Liver (tissue), 3 donors: ENCODE measurements at regions not wholly inside any gene's neighbourhood (a gene's known extent, or its start where the extent isn't known, plus 50 kb on each side); places are given as distances from the start of the nearest gene placed in this dataset.
A peak's percentile ranks its signal among the peaks of the same experiment; 100 is the strongest.

ENCODE experiments used
- EGR1 ChIP-seq, 2 donors: IDR thresholded peaks; 2 replicates each; pipeline ENCODE4 v1.6.1; 2016 to 2018; ENCODE audit warnings: antibody characterized with exemption in 2 of 2, low read depth in 2 of 2
- GABPA ChIP-seq, 2 donors: IDR thresholded peaks in 1 of 2; conservative IDR thresholded peaks in 1 of 2; 2 replicates each; pipeline ENCODE4 v1.6.1; 2016; ENCODE audit warnings: antibody characterized with exemption in 2 of 2, mild to moderate bottlenecking in 1 of 2, moderate library complexity in 1 of 2
- HNF4G ChIP-seq: IDR thresholded peaks from 2 replicates; pipeline ENCODE4 v1.6.1; 2016; ENCODE audit warnings: antibody characterized with exemption
- NR2F2 ChIP-seq: IDR thresholded peaks from 2 replicates; pipeline ENCODE4 v1.6.1; 2016; ENCODE audit warnings: antibody characterized with exemption
- RAD21 ChIP-seq, 2 donors: IDR thresholded peaks; 2 replicates each; pipeline ENCODE4 v1.6.1; 2016; ENCODE audit warnings: antibody characterized with exemption in 2 of 2, mild to moderate bottlenecking in 2 of 2
- RXRA ChIP-seq, 2 donors: IDR thresholded peaks; 2 replicates each; pipeline ENCODE4 v1.6.1; 2017 to 2018; ENCODE audit warnings: antibody characterized with exemption in 2 of 2, mild to moderate bottlenecking in 1 of 2
- YY1 ChIP-seq: IDR thresholded peaks from 2 replicates; pipeline ENCODE4 v1.6.1; 2016; ENCODE audit warnings: antibody characterized with exemption, mild to moderate bottlenecking
- TF ChIP-seq, protein P1 (sequence below): fragments of 150-350 bp; IDR thresholded peaks from 2 replicates; pipeline ENCODE4 v1.5.1; 2017; ENCODE audit warnings: improper control_type of control experiment, low read depth, low read length; ENCODE audit not compliant: missing input control
- TF ChIP-seq, protein P2 (sequence below): IDR thresholded peaks from 2 replicates; pipeline ENCODE4 v1.6.1; 2016; ENCODE audit warnings: antibody characterized with exemption, mild to moderate bottlenecking
- TF ChIP-seq, protein P3 (sequence below): IDR thresholded peaks from 2 replicates; pipeline ENCODE4 v1.6.1; 2016; ENCODE audit warnings: antibody characterized with exemption
- TF ChIP-seq, protein P4 (sequence below): IDR thresholded peaks from 2 replicates; pipeline ENCODE4 v1.6.1; 2016; ENCODE audit warnings: antibody characterized with exemption
- donor health status: healthy.
- donor health status: healthy.

DNA sequence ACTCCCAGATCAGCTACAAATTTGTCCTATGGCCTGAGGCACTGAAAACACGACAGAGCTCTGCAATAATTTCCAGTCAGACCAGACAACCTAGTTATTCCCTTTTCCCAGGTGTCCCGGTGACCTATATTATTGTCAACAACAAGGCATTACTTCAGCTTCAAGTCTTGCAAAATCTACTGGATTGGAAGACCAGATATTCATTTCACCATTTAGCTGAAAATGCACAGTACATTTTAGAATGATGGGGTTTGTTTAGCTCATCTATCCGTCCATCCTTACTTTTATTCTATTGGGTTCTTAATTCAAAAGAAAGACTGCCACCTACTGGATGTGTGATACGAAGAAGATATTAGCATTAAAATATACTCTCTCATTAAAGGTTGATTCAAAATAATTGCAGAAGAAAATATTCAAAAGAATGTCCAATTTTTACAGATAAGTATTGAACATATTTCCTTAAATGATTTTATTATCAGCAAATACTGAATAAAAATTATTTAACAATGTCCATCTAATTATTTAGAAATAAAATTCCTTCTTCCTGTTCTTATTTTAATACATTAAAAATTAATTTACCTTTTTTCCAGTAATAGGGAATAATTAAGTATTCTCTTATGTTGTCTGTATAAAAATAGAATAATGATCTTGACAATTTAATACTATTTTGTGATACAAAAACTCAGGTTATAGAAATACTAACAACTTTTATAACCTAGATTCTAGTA lies 244.9 kb upstream of the LRIG3 start:
- TF ChIP-seq, protein P1, sequence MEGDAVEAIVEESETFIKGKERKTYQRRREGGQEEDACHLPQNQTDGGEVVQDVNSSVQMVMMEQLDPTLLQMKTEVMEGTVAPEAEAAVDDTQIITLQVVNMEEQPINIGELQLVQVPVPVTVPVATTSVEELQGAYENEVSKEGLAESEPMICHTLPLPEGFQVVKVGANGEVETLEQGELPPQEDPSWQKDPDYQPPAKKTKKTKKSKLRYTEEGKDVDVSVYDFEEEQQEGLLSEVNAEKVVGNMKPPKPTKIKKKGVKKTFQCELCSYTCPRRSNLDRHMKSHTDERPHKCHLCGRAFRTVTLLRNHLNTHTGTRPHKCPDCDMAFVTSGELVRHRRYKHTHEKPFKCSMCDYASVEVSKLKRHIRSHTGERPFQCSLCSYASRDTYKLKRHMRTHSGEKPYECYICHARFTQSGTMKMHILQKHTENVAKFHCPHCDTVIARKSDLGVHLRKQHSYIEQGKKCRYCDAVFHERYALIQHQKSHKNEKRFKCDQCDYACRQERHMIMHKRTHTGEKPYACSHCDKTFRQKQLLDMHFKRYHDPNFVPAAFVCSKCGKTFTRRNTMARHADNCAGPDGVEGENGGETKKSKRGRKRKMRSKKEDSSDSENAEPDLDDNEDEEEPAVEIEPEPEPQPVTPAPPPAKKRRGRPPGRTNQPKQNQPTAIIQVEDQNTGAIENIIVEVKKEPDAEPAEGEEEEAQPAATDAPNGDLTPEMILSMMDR: peak; percentile 33
- TF ChIP-seq YY1 (no peak), RXRA (IDR thresholded peaks at IDR 0.05) (no peak), GABPA (IDR thresholded peaks at IDR 0.05 in 1 of 2, conservative IDR thresholded peaks at IDR 0.05 in 1 of 2) (no peak), RAD21 (IDR thresholded peaks at IDR 0.05) (peak; percentile 63), EGR1 (IDR thresholded peaks at IDR 0.05; ENCODE audit: low read depth in 2 of 2) (no peak), HNF4G (no peak), NR2F2 (no peak)
- TF ChIP-seq, protein P2, sequence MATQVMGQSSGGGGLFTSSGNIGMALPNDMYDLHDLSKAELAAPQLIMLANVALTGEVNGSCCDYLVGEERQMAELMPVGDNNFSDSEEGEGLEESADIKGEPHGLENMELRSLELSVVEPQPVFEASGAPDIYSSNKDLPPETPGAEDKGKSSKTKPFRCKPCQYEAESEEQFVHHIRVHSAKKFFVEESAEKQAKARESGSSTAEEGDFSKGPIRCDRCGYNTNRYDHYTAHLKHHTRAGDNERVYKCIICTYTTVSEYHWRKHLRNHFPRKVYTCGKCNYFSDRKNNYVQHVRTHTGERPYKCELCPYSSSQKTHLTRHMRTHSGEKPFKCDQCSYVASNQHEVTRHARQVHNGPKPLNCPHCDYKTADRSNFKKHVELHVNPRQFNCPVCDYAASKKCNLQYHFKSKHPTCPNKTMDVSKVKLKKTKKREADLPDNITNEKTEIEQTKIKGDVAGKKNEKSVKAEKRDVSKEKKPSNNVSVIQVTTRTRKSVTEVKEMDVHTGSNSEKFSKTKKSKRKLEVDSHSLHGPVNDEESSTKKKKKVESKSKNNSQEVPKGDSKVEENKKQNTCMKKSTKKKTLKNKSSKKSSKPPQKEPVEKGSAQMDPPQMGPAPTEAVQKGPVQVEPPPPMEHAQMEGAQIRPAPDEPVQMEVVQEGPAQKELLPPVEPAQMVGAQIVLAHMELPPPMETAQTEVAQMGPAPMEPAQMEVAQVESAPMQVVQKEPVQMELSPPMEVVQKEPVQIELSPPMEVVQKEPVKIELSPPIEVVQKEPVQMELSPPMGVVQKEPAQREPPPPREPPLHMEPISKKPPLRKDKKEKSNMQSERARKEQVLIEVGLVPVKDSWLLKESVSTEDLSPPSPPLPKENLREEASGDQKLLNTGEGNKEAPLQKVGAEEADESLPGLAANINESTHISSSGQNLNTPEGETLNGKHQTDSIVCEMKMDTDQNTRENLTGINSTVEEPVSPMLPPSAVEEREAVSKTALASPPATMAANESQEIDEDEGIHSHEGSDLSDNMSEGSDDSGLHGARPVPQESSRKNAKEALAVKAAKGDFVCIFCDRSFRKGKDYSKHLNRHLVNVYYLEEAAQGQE: no peak
- TF ChIP-seq, protein P3, sequence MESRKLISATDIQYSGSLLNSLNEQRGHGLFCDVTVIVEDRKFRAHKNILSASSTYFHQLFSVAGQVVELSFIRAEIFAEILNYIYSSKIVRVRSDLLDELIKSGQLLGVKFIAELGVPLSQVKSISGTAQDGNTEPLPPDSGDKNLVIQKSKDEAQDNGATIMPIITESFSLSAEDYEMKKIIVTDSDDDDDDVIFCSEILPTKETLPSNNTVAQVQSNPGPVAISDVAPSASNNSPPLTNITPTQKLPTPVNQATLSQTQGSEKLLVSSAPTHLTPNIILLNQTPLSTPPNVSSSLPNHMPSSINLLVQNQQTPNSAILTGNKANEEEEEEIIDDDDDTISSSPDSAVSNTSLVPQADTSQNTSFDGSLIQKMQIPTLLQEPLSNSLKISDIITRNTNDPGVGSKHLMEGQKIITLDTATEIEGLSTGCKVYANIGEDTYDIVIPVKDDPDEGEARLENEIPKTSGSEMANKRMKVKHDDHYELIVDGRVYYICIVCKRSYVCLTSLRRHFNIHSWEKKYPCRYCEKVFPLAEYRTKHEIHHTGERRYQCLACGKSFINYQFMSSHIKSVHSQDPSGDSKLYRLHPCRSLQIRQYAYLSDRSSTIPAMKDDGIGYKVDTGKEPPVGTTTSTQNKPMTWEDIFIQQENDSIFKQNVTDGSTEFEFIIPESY: no peak
- TF ChIP-seq, protein P4, sequence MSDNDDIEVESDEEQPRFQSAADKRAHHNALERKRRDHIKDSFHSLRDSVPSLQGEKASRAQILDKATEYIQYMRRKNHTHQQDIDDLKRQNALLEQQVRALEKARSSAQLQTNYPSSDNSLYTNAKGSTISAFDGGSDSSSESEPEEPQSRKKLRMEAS: no peak
